ENCODE measurements at regions not wholly inside any gene's neighbourhood (a gene's known extent, or its start where the extent isn't known, plus 50 kb on each side); places are given as distances from the start of the nearest gene placed in this dataset.

GRCh38 chr18:38386146-38386545, 820.5 kb upstream of the CELF4 start:
- H3K9me3 ChIP-seq (ENCODE audit: control insufficient read depth in 2 of 3, insufficient read depth in 1 of 3, low read length in 3 of 3), result peaks cover 0 to 2% (median 0%) of the 10 kb centered on the region in 3 donors
- H3K36me3 ChIP-seq (ENCODE audit: control insufficient read depth in 2 of 3, insufficient read depth in 3 of 3, low read length in 3 of 3), result no peaks in the 10 kb centered on the region
- FAIRE-seq (no peak), DNase-seq (no peak)
- no peak overlapping the region for H3K9ac ChIP-seq (ENCODE audit: low read length in 3 of 3)
- no peak overlapping the region for H3K4me3 ChIP-seq (ENCODE audit: low read length in 3 of 3)
- H3K27ac ChIP-seq (ENCODE audit: low read depth in 2 of 2, low read length in 2 of 2), result no peak overlapping the region
- intact Hi-C loops (cut with DNase I), result no loop called here
- TF ChIP-seq CTCF (IDR thresholded peaks at IDR 0.05; ENCODE audit: borderline replicate concordance, extremely low read depth, insufficient read depth), result no peak
- no peaks in the 10 kb centered on the region for H3K4me1 ChIP-seq (ENCODE audit: control insufficient read depth in 2 of 3, insufficient read depth in 2 of 3, low read depth in 1 of 3, low read length in 3 of 3)
- H3K27me3 ChIP-seq (ENCODE audit: control insufficient read depth, insufficient read depth, low read length), result no peaks in the 10 kb centered on the region

GRCh38 chr18:38369772-38370690, 804.4 kb upstream of the CELF4 start:
- no peak for FAIRE-seq
- H3K4me3 ChIP-seq (ENCODE audit: low read length in 3 of 3), result no peak overlapping the region

GRCh38 chr18:38368886-38369285, 803.3 kb upstream of the CELF4 start:
- H3K36me3 ChIP-seq (ENCODE audit: control insufficient read depth in 2 of 3, insufficient read depth in 3 of 3, low read length in 3 of 3), result no peaks in the 10 kb centered on the region
- DNase-seq (no peak), FAIRE-seq (no peak)
- H3K27me3 ChIP-seq (ENCODE audit: control insufficient read depth, insufficient read depth, low read length), result no peaks in the 10 kb centered on the region
- peaks cover 0 to 2% (median 0%) of the 10 kb centered on the region in 3 donors for H3K4me1 ChIP-seq (ENCODE audit: control insufficient read depth in 2 of 3, insufficient read depth in 2 of 3, low read depth in 1 of 3, low read length in 3 of 3)
- intact Hi-C loops (cut with DNase I), result no loop called here
- no peaks in the 10 kb centered on the region for H3K9me3 ChIP-seq (ENCODE audit: control insufficient read depth in 2 of 3, insufficient read depth in 1 of 3, low read length in 3 of 3)
- no peak overlapping the region for H3K27ac ChIP-seq (ENCODE audit: low read depth in 2 of 2, low read length in 2 of 2)
- no peak overlapping the region for H3K4me3 ChIP-seq (ENCODE audit: low read length in 3 of 3)
- no peak overlapping the region for H3K9ac ChIP-seq (ENCODE audit: low read length in 3 of 3)
- TF ChIP-seq CTCF (IDR thresholded peaks at IDR 0.05; ENCODE audit: borderline replicate concordance, extremely low read depth, insufficient read depth), result no peak

More at GRCh38 chr18:38369772-38370690, 804.4 kb upstream of the CELF4 start:
- H3K4me1 ChIP-seq (ENCODE audit: control insufficient read depth in 2 of 3, insufficient read depth in 2 of 3, low read depth in 1 of 3, low read length in 3 of 3), result peaks cover 0 to 2% (median 0%) of the 10 kb centered on the region in 3 donors
- TF ChIP-seq CTCF (IDR thresholded peaks at IDR 0.05; ENCODE audit: borderline replicate concordance, extremely low read depth, insufficient read depth), result no peak
- peak in 2 of 5 donors; percentile 52 to 53 for DNase-seq
- no peaks in the 10 kb centered on the region for H3K27me3 ChIP-seq (ENCODE audit: control insufficient read depth, insufficient read depth, low read length)
- H3K9ac ChIP-seq (ENCODE audit: low read length in 3 of 3), result no peak overlapping the region
- no peaks in the 10 kb centered on the region for H3K9me3 ChIP-seq (ENCODE audit: control insufficient read depth in 2 of 3, insufficient read depth in 1 of 3, low read length in 3 of 3)
- H3K27ac ChIP-seq (ENCODE audit: low read depth in 2 of 2, low read length in 2 of 2), result no peak overlapping the region
- intact Hi-C loops (cut with DNase I), result no loop called here
- H3K36me3 ChIP-seq (ENCODE audit: control insufficient read depth in 2 of 3, insufficient read depth in 3 of 3, low read length in 3 of 3), result no peaks in the 10 kb centered on the region
